SH-SY5Y (cell line): ENCODE measurements at regions not wholly inside any gene's neighbourhood (a gene's known extent, or its start where the extent isn't known, plus 50 kb on each side); places are given as distances from the start of the nearest gene placed in this dataset.

Experiments
- GATA2 ChIP-seq: IDR thresholded peaks from 2 replicates; pipeline ENCODE4 v1.6.1; 2011; ENCODE audit warnings: mild to moderate bottlenecking, low read depth, low read length
- GATA3 ChIP-seq: IDR thresholded peaks from 2 replicates; pipeline ENCODE4 v1.6.1; 2011; ENCODE audit warnings: low read depth, mild to moderate bottlenecking, low read length, moderate library complexity

DNA sequence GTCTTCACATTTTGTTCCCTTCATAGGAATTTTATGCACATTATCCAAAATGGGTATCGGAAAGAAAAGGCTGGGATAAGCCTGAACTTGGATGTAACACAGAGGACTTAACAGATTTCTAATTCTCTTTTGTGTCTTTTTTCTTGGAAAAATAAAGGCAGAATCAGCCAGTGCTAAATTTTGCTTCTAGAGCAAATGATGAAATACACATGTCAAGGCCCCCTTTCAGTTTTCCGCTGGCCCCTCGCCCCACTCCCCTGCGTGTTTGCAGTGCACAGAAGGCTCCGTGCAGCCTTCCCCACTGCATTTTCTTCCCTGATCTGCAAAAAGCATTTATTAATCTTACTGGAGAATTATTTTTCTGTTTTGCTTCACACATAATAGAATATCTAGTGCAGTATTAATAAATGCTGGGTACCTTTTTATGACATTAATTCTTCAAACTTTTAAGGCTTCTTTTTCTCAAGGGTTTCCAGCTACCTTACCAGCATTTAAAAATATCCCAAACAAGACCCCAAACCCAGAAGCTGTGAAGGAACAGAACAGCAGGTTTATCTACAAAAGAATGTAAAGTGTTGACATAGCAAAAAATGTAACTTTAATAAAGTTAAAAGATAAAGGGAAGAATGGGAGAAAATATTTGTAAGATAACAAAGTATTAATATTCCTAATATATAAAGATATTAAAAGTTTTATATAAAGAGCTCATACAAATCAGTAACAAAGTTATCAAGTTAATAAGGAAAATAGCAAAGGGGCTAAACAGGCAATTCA, 81.3 kb upstream of the SPTBN1 start:
- no peak for TF ChIP-seq GATA2
- TF ChIP-seq GATA3: no peak
